GM21528 (cell line): ENCODE measurements at regions not wholly inside any gene's neighbourhood (a gene's known extent, or its start where the extent isn't known, plus 50 kb on each side); places are given as distances from the start of the nearest gene placed in this dataset.
"Not testable (repeated sequence)": the region's sequence is repeated elsewhere in the genome, so short reads cannot be mapped to it uniquely, and the experiment has no call there.

Source experiments
- ATAC-seq: cut with Tn5 transposase; IDR thresholded peaks from one replicate; pipeline ENCODE4 v1.9.1; 2021; ENCODE audit warnings: mild to moderate bottlenecking, moderate library complexity; ENCODE audit not compliant: unreplicated experiment, low FRiP score

GRCh38 chr5:152185547-152186245, 219.4 kb downstream of the NMUR2 start:
- no peak for ATAC-seq

DNA sequence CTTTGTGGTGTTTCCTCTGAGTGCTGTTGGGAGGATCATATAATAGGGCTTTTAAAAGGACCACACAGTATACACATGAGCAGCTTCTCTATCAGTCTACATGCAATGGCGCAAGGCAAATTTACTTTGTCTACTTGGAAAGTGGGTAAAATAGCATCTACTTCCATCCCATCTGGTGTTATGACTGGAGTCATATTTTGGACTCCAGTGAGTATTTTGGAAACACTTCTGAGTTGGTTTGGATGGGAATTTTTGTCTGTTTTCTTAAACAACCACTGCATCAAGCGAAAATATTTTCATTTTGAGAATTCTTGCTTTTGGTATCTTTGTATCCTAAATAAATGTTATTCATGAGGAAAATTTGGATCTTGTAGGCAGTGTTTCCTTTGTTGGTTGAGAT, 220.8 kb downstream of the NMUR2 start:
- ATAC-seq, result no peak

- no peak for ATAC-seq
Observed at GRCh38 chr5:152181461-152181860, 223.6 kb downstream of the NMUR2 start.

- no peak for ATAC-seq
Observed at GRCh38 chr5:152178350-152178699, 226.8 kb downstream of the NMUR2 start.

DNA sequence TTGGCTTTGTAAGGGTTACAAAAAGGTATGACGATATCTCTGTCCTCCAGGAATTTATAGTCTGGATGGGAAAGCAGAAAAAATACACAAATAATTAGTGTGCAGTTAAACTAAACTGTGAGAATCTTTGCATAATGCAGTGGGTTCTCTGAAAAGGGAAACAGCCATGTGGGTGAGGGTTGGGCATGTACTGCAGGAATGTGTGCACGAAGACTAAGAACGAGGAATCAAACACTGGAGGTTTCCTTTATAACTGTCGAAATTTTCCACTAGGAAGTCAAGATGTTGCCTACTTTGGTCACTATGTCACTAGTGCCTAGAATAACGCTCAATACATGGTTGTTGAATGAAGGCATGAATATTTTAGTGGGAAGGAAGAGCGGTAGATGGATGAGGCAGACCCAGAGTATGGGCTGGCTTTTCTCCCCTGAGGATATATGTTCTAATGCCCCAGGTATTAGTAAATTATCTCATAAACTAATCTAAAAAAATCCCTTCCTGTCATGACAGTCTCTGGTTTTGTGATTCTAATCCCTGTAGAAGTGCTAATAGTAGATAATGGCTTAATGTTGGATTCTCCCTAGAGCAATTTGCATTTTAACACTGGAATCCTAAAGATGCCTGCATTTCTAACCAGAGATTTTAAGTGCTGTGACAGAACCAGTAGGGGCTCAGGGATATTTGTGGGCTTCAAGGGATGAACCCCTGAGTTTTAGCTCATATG, 227.3 kb downstream of the NMUR2 start:
- no peak for ATAC-seq

- ATAC-seq, result no peak
Observed at GRCh38 chr5:152171888-152172287, 233.2 kb downstream of the NMUR2 start.

GRCh38 chr5:152170350-152170749, 234.7 kb downstream of the NMUR2 start:
- ATAC-seq, result no peak

GRCh38 chr5:152164860-152165259, 240.2 kb upstream of the GLRA1 start:
- ATAC-seq, result no peak

DNA sequence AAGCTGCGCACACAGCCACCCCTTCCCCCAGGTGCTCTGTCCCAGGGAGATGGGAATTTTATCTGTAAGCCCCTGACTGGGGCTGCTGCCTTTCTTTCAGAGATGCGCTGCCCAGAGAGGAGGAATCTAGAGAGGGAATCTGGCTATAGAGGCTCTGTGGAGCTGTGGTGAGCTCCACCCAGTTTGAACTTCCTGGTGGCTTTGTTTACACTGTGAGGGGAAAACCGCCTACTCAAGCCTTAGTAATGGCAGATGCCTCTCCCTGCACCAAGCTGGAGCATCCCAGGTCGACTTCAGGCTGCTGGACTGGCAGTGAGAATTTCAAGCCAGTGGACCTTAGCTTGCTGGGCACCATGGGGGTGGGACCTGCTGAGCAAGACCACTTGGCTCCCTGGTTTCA, 235.2 kb upstream of the GLRA1 start:
- not testable (repeated sequence) for ATAC-seq

DNA sequence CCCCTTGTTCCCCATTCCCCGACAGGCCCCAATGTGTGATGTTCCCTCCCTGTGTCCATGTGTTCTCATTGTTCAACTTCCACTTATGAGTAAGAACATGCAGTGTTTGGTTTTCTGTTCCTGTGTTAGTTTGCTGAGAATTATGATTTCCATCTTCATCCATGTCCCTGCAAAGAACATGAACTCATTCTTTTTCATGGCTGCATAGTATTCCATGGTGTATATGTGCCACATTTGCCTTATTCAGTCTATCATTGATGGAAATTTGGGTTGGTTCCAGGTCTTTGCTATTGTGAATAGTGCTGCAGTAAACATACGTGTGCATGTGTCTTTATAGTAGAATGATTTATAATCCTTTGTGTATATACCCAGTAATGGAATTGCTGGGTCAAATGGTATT, 229.8 kb upstream of the GLRA1 start:
- ATAC-seq, result not testable (repeated sequence)

DNA sequence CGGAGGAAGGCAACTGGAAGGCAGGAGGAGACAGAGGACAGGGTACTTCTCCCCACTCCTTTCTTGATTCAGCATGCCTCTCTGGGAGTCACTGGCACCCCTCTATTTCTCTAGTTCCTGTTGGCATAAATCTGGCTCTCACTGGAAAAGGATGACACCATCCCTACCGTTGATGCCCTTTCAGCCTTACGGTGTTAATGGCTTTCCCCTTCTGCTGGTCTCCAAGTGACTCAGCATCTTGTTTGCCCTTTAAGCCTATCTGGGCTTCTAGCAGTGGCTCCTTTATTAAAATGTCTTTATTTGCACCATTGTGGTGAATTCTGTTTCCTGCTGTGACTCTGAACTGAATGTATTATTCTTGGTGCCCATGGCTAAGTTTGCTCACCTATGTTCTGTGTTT, 227.3 kb upstream of the GLRA1 start:
- ATAC-seq, result no peak

DNA sequence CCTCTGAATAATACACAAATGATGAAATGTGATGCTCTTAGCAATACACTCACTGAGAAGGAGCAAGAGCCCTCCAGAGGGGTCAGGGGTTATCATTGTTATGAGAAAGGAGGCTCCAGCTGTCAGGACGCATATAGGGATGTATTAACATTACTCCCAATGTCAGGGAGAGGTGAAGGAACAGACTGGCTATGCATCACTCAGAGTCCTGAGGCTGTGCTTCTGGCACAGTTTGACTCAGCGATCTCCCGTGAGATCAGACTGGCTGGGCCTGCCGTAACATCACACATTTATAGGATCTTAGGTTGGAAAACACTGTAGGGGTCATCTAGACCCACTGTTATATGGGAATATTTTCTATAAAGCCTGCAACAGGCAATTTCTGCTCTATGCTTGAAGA, 226.5 kb upstream of the GLRA1 start:
- no peak for ATAC-seq

DNA sequence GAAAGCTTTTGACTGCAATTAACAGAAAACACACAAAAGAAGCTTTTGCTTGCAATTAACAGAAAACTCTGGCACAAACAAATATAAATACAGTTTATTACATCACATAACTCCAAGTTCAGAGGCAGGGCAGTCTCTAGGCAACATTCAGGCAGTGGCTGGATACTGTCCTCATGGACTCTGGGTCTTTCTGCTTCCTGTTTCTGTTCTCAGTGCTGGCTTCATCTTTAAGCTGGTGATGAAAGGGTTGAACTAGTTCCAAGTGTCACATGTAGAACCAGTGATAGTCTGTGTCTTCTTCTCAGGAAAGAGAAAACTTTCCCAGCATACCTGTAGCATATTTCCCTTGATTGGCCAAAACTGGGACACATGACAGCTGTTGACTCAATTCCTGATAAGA, 222.6 kb upstream of the GLRA1 start:
- no peak for ATAC-seq

DNA sequence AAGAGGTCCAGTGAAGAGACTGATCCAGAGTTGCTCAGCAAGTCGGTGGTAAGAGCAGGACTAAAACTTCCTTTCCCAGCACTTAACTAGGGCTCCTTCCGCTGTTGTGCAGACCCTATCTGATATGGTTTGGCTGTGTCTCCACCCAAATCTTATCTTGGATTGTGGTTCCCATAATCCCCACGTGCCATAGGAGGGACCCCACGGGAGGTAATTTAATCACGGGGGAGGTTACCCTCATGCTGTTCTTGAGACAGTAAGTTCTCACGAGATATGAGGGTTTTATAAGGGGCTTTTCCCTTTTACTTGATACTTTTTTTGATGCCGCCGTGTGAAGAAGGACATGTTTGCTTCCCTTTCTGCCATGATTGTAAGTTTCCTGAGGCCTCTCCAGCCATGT, 221.9 kb upstream of the GLRA1 start:
- ATAC-seq, result no peak

DNA sequence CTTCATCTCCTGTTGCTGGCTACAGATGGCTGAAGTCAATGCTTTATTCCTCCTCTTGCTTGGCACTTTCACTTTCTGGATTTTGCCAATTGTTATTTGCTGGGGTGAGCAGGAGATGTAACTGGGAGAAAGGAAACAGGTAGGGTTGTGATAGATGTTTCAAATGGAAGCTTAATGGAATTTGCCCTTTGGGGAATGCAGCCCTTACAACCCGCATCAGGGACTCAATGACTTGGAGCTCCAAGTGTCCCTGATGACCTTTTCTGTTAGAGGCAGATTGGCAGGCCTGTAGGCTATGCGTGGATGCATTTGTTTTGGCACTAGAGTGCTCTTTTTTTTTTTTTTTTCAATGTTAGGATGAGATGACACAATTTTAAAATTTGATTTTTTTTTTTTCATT, 219.9 kb upstream of the GLRA1 start:
- ATAC-seq, result no peak

DNA sequence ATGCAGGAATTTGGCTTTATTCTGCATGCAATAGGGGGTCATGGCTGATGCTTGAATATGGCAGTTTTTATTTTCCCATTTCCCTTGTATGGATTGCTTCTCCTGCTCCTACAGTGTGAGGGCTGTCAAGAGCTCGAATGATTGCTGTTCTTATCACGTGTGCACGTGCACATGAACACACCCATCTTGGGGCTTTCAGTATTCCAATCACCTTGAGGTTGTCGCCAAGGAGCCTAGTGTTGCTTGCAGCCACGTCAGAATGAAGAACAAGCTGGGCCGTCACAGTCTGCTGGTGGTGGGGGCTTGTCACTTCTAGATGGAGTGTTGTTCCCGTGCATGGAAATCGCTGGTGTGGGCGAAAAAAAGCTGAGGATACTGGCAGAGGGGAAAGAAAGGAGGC, 219.4 kb upstream of the GLRA1 start:
- no peak for ATAC-seq

DNA sequence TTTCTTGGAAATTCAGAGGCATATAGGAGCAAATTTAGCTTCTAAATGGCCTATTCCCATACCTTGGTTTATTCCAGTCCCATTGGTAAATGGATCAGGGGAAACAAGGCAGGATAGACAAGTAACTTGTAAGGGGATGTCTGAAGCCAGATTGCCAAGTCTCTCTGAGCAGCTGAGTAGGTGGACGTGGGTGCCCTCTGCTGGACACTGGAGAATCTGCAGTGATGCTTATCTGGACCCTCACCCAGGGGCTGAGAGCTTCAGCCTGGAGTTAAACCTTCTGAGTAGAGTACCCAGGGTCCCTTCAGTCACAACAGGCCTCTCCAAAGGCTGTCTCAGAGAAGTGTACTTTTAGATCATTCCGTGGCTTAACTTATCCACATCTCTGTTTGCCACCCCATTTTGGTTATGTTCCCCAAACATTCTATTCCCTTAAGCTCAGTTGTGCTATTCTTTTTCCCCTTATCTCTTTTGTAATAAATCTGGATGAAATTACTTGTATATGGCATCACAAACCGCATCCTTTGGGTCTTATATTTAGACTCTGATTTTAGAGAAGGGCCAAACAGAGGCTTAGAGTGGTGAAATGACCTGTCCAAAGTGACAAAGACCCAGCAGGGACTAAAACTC, 218.3 kb upstream of the GLRA1 start:
- ATAC-seq, result peak; percentile 84

DNA sequence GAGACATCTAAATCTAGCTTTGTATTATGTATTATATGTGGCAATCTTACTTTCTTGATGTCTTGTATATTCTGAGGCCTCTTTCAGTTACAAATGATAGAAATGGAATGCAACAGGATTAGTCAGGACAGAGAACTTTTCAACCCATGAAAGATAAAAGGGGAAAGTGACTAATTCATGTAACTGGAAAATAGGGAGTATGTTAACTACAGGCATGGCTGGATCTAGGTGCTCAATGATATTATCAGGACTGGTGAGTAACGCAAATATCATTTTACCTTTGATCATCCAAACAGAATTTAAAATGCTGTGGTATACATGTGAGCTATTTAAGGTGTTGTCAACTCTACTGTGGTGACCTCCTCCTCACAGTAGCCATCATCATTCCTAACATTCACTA, 215.7 kb upstream of the GLRA1 start:
- ATAC-seq, result no peak

- ATAC-seq, result no peak
Observed at GRCh38 chr5:152137063-152137462, 212.4 kb upstream of the GLRA1 start.

GRCh38 chr5:152136321-152136720, 211.7 kb upstream of the GLRA1 start:
- ATAC-seq, result no peak

DNA sequence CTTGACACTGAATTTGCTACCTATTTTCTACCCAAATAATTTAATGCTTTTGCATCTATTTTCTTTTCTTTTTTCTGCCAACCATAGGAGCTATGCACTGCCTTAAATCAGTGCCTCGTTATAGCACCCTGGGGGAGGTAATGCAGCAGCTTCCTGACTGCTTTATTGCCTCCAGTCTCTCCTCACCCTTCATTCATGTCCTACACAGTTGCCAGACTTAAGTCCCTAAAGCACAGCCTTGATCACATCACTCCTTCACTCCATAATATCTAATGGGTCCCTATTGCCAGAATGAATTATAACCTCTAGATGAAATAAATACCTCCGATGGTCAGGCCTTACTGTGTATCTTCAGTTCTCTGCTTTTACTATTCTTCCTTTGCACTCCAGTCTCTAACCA, 211.2 kb upstream of the GLRA1 start:
- no peak for ATAC-seq

- ATAC-seq, result no peak
Observed at GRCh38 chr5:152125661-152126205, 201.1 kb upstream of the GLRA1 start.
